K562 (cell line): ENCODE measurements at regions not wholly inside any gene's neighbourhood (a gene's known extent, or its start where the extent isn't known, plus 50 kb on each side); places are given as distances from the start of the nearest gene placed in this dataset.
"Not testable (repeated sequence)": the region's sequence is repeated elsewhere in the genome, so short reads cannot be mapped to it uniquely, and the experiment has no call there.

ENCODE experiments used
- ATAC-seq: fragments of 200-7000 bp; cut with Tn5 transposase; 3 replicates; pipeline ENCODE4 v1.9.1; 2020; ENCODE audit warnings: moderate library complexity
- BruUV-seq: library from RNA; stranded (reverse); fragments of 400-500 nt; replicated peaks from 2 replicates; lab custom pipeline; 2021; lab: Mats Ljungman, UMichigan
- CTCF ChIA-PET: fragments of 300-600 bp; formaldehyde crosslinking; extraction: SDS; loops from one replicate; lab custom pipeline; 2021; ENCODE audit warnings: low intra/inter-chr PET ratio; lab: Yijun Ruan, JAX
- POLR2A ChIA-PET: fragments of 300-600, 350-650 bp; sonication (Branson Sonifier 250); formaldehyde crosslinking; extraction: SDS; loops from one replicate; lab custom pipeline; 2021; ENCODE audit warnings: antibody characterized with exemption, inconsistent platforms; lab: Yijun Ruan, JAX
- DNase-seq, 4 experiments: peaks; one replicate each; pipeline versions ENCODE4 v3.0.0 to v3.0.0-alpha.2; 2011 to 2018; ENCODE audit warnings: low spot score in 3 of 4, mixed read lengths in 3 of 4; ENCODE audit errors: extremely low read depth in 1 of 4
- FAIRE-seq: peaks from 2 replicates; lab custom pipeline; 2011; peaks lifted over from hg19 to GRCh38; lab: Jason Lieb, UNC
- H2AFZ ChIP-seq: 2 replicates; pipeline ENCODE4 v1.6.0; 2011; ENCODE audit warnings: low read depth, low read length, control low read depth, inconsistent platforms
- H3K27ac ChIP-seq: fragments of 200-600 bp; 3 replicates; pipeline ENCODE4 v1.8.0; 2011; ENCODE audit warnings: low read depth, mild to moderate bottlenecking, control low read depth, inconsistent platforms, low read length, moderate library complexity, mixed read lengths; ENCODE audit errors: extremely low read depth
- H3K27me3 ChIP-seq, 2 experiments: fragments of 300-600 bp in 1 of 2; 2 replicates in 1 of 2; 3 replicates in 1 of 2; pipeline versions ENCODE4 v1.6.0 to v1.8.0; 2011; ENCODE audit warnings: inconsistent platforms in 2 of 2, low read length in 2 of 2, mild to moderate bottlenecking in 1 of 2, mixed read lengths in 1 of 2, moderate library complexity in 1 of 2; ENCODE audit not compliant: control insufficient read depth in 2 of 2, insufficient read depth in 2 of 2
- H3K36me3 ChIP-seq: fragments of 300-600 bp; 3 replicates; pipeline ENCODE4 v1.8.0; 2011; ENCODE audit warnings: mild to moderate bottlenecking, low read length, inconsistent platforms; ENCODE audit not compliant: control insufficient read depth, insufficient read depth
- H3K4me1 ChIP-seq, 2 experiments: fragments of 200-600 bp in 1 of 2; replicated peaks in 1 of 2; 2 replicates in 1 of 2; 3 replicates in 1 of 2; pipeline versions ENCODE4 v1.5.1 to v1.8.0; 2011; ENCODE audit warnings: inconsistent platforms in 2 of 2, low read length in 2 of 2, mild to moderate bottlenecking in 1 of 2, mixed read lengths in 1 of 2, moderate library complexity in 1 of 2; ENCODE audit not compliant: control insufficient read depth in 2 of 2, insufficient read depth in 2 of 2
- H3K4me2 ChIP-seq: 2 replicates; pipeline ENCODE4 v1.6.1; 2011; ENCODE audit warnings: low read length, control low read depth, inconsistent platforms, mixed read lengths; ENCODE audit not compliant: insufficient read depth
- H3K4me3 ChIP-seq: fragments of 200-600 bp; sonication (generic), shearing (Covaris generic); 2 replicates; pipeline ENCODE4 v1.5.1; 2016; ENCODE audit warnings: control low read depth, inconsistent platforms
- H3K79me2 ChIP-seq: fragments of 200-600 bp; 3 replicates; pipeline ENCODE4 v1.8.0; 2011; ENCODE audit warnings: low read length, inconsistent platforms; ENCODE audit not compliant: control insufficient read depth, insufficient read depth
- H3K9ac ChIP-seq, 2 experiments: 2 replicates each; pipeline versions ENCODE4 v1.6.0 to v1.6.1; 2011; ENCODE audit warnings: low read depth in 2 of 2, low read length in 2 of 2, control low read depth in 1 of 2, inconsistent platforms in 1 of 2, mild to moderate bottlenecking in 1 of 2, mixed read lengths in 1 of 2; ENCODE audit not compliant: insufficient read depth in 1 of 2
- H3K9me1 ChIP-seq: one replicate; pipeline ENCODE4 v1.6.0; 2011; ENCODE audit warnings: inconsistent platforms, mild to moderate bottlenecking, low read length, moderate library complexity; ENCODE audit not compliant: control insufficient read depth, insufficient read depth
- H3K9me3 ChIP-seq: replicated peaks from 2 replicates; pipeline ENCODE4 v1.5.1; 2011; ENCODE audit warnings: low read depth, low read length, inconsistent platforms; ENCODE audit not compliant: control insufficient read depth, insufficient read depth
- H4K20me1 ChIP-seq: replicated peaks from 2 replicates; pipeline ENCODE4 v1.6.1; 2011; ENCODE audit warnings: low read length, inconsistent platforms, mixed read lengths; ENCODE audit not compliant: control insufficient read depth, insufficient read depth
- ARNT ChIP-seq, 2 experiments: fragments of 450-650 bp; IDR thresholded peaks; 2 replicates each; pipeline ENCODE4 v1.6.1; 2016; ENCODE audit warnings: mild to moderate bottlenecking in 1 of 2
- DACH1 ChIP-seq: fragments of 450-650 bp; IDR thresholded peaks from 2 replicates; pipeline ENCODE4 v1.6.1; 2018; ENCODE audit not compliant: partially characterized antibody
- GATA2 ChIP-seq: sonication (generic); formaldehyde crosslinking; IDR thresholded peaks from 2 replicates; pipeline ENCODE4 v1.4.0; 2020; ENCODE audit warnings: mild to moderate bottlenecking, missing genetic modification reagents
- GATAD2B ChIP-seq: fragments of 450-650 bp; IDR thresholded peaks from 2 replicates; pipeline ENCODE4 v1.6.1; 2017; ENCODE audit warnings: mild to moderate bottlenecking, borderline replicate concordance
- LCOR ChIP-seq: sonication (generic); formaldehyde crosslinking; IDR thresholded peaks from 2 replicates; pipeline ENCODE4 v1.8.0; 2022; ENCODE audit warnings: mild to moderate bottlenecking, missing genetic modification reagents
- MYBL2 ChIP-seq, 2 experiments: fragments of 450-650 bp in 1 of 2; sonication (generic) in 1 of 2; formaldehyde crosslinking in 1 of 2; IDR thresholded peaks; 2 replicates each; pipeline versions ENCODE4 v1.6.1 to v1.8.1; 2017 to 2022; ENCODE audit warnings: borderline replicate concordance in 1 of 2, inconsistent platforms in 1 of 2, low read depth in 1 of 2, mild to moderate bottlenecking in 1 of 2, missing genetic modification reagents in 1 of 2, moderate library complexity in 1 of 2
- POLR2AphosphoS2 ChIP-seq: IDR thresholded peaks from 2 replicates; pipeline ENCODE4 v1.6.1; 2012; ENCODE audit warnings: low read length, improper control_type of control experiment
- SMARCA5 ChIP-seq: fragments of 450-650 bp; IDR thresholded peaks from 2 replicates; pipeline ENCODE4 v1.6.1; 2016
- ZNF507 ChIP-seq: conservative IDR thresholded peaks from 2 replicates; pipeline ENCODE4 v1.6.1; 2017; ENCODE audit warnings: missing genetic modification characterization, missing compliant biosample characterization
- ZNF57 ChIP-seq: fragments of 450-650 bp; formaldehyde crosslinking; IDR thresholded peaks from 2 replicates; pipeline ENCODE4 v1.4.0; 2020; ENCODE audit warnings: mild to moderate bottlenecking, moderate library complexity
- WGBS: fragments of 100-300 bp; shearing (Covaris generic); methylation state at CpG from one replicate; pipeline ENCODE4 v1.1.6; 2016; ENCODE audit warnings: low coverage, mixed read lengths; ENCODE audit not compliant: insufficient coverage; ENCODE audit errors: missing lambda C conversion rate; 5-methylcytosine and 5-hydroxymethylcytosine counted together
- in situ Hi-C: fragments of 300-500 bp; cut with MboI; formaldehyde crosslinking; loops from 4 replicates; pipeline ENCODE4 v1.15.0; 2018; ENCODE audit warnings: inconsistent platforms, mixed read lengths
- intact Hi-C: fragments of 100-400 bp; cut with micrococcal nuclease; formaldehyde crosslinking; loops from 2 replicates; pipeline ENCODE4 v1.14.2; 2022
- TF ChIP-seq, protein P1 (sequence below): fragments of 250-450 bp; sonication (Bioruptor Pico); IDR thresholded peaks from 2 replicates; pipeline ENCODE4 v1.5.0; 2021
- TF ChIP-seq, protein P2 (sequence below): fragments of 450-650 bp; IDR thresholded peaks from 2 replicates; pipeline ENCODE4 v1.6.1; 2016
- TF ChIP-seq, protein P3 (sequence below): fragments of 450-650 bp; IDR thresholded peaks from 2 replicates; pipeline ENCODE4 v1.6.1; 2016; ENCODE audit warnings: missing biosample characterization, missing genetic modification characterization
- TF ChIP-seq, protein P4 (sequence below): fragments of 450-650 bp; IDR thresholded peaks from 2 replicates; pipeline ENCODE4 v1.6.1; 2016; ENCODE audit warnings: low read depth, mild to moderate bottlenecking, moderate library complexity

DNA sequence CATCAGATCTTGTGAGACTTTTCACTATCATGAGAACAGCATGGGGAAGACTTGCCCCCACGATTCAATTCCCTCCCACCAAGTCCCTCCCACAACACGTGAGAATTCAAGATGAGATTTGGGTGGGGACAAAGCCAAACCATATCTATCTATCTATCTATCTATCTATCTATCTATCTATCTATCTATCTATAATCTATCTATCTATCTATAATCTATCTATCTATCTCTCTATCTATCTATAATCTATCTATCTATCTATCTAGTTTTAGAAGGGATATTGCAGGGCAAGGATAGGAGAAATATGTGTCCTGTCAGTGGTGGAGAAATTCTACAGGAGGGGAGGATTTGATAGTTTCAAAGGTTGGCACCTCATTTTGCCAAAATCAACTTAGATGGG, 279.8 kb upstream of the PROK2 start:
- H3K4me2 ChIP-seq, ATAC-seq, H4K20me1 ChIP-seq, H3K4me1 ChIP-seq, H3K9ac ChIP-seq, BruUV-seq, H3K79me2 ChIP-seq, H3K27ac ChIP-seq, H3K36me3 ChIP-seq, H3K9me1 ChIP-seq, intact Hi-C loops, CTCF ChIA-PET, H3K4me3 ChIP-seq, FAIRE-seq, in situ Hi-C loops, H3K9me3 ChIP-seq, DNase-seq, H3K27me3 ChIP-seq, H2AFZ ChIP-seq: not testable (repeated sequence)
- TF ChIP-seq GATAD2B (peak; percentile 43; the same call in 1 of the 2 replicates), GATA2 (CRISPR knock-in tag) (0 out of 2 replicates have a peak, but pooled peaks have one; percentile 20), DACH1 (peak; percentile 91)
- 13% methylated on average over 2 of the region's 2 CpGs for WGBS
- POLR2A ChIA-PET = interaction anchor here (0.7 kb wide), 1 partner anchor 15 kb away, joined by 3 read pairs; no protein-coding TSS in a partner anchor

DNA sequence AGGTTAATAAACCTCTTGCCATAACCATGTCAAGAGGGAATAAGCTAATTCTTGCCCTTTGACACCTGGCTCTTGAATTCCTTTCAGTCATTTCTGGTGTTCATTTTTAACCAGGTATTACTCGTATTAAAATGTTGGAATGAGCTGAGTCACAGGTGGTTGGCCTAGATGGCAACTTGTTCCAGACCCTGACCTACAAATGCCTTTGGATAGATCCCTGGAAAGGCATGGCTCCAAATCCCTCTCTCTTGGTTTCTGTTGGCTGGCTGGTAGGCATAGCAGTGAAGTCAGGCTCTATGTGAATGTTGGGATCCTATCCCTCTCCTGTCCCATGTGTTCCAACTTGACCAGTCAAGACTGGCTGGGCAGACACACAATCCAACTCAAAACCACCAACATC, 277.1 kb upstream of the PROK2 start:
- H2AFZ ChIP-seq = no peak overlapping the region
- no peak overlapping the region for H3K27ac ChIP-seq
- peaks cover 4 to 7% of the 10 kb centered on the region in 2 experiments; a peak in 4 of 5 replicates for H3K4me1 ChIP-seq
- 27% methylated on average over 1 of the region's 1 CpG for WGBS
- no peak for FAIRE-seq
- H3K4me2 ChIP-seq = no peak overlapping the region
- no peaks in the 10 kb centered on the region for H3K9me3 ChIP-seq
- H4K20me1 ChIP-seq = no peaks in the 10 kb centered on the region
- no peak overlapping the region for H3K9ac ChIP-seq
- in situ Hi-C loops (no loop called here), intact Hi-C loops (no loop called here)
- ChIA-PET CTCF (no interaction called here), POLR2A (interaction anchor here (0.6 to 1.8 kb wide), 2 partner anchors 10 to 325 kb away, joined by 3 to 8 read pairs; no protein-coding TSS in a partner anchor)
- no peak overlapping the region for H3K4me3 ChIP-seq
- H3K27me3 ChIP-seq = no peaks in the 10 kb centered on the region; a peak in 1 of 5 replicates
- no peak for DNase-seq
- no peaks in the 10 kb centered on the region for H3K9me1 ChIP-seq
- BruUV-seq = no TSS peak
- ATAC-seq = no peak
- no peaks in the 10 kb centered on the region for H3K36me3 ChIP-seq
- no peaks in the 10 kb centered on the region for H3K79me2 ChIP-seq
- TF ChIP-seq ARNT (IDR thresholded peaks at IDR 0.05) = no peak
- TF ChIP-seq, protein P1, sequence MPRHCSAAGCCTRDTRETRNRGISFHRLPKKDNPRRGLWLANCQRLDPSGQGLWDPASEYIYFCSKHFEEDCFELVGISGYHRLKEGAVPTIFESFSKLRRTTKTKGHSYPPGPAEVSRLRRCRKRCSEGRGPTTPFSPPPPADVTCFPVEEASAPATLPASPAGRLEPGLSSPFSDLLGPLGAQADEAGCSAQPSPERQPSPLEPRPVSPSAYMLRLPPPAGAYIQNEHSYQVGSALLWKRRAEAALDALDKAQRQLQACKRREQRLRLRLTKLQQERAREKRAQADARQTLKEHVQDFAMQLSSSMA (CRISPR knock-in tag) = no peak
- TF ChIP-seq, protein P2, sequence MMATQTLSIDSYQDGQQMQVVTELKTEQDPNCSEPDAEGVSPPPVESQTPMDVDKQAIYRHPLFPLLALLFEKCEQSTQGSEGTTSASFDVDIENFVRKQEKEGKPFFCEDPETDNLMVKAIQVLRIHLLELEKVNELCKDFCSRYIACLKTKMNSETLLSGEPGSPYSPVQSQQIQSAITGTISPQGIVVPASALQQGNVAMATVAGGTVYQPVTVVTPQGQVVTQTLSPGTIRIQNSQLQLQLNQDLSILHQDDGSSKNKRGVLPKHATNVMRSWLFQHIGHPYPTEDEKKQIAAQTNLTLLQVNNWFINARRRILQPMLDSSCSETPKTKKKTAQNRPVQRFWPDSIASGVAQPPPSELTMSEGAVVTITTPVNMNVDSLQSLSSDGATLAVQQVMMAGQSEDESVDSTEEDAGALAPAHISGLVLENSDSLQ = no peak
- no peak for TF ChIP-seq SMARCA5
- TF ChIP-seq ZNF57 (CRISPR knock-in tag) = no peak
- TF ChIP-seq, protein P3, sequence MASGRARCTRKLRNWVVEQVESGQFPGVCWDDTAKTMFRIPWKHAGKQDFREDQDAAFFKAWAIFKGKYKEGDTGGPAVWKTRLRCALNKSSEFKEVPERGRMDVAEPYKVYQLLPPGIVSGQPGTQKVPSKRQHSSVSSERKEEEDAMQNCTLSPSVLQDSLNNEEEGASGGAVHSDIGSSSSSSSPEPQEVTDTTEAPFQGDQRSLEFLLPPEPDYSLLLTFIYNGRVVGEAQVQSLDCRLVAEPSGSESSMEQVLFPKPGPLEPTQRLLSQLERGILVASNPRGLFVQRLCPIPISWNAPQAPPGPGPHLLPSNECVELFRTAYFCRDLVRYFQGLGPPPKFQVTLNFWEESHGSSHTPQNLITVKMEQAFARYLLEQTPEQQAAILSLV (tag) = no peak
- no peak for TF ChIP-seq ZNF507
- TF ChIP-seq, protein P4, sequence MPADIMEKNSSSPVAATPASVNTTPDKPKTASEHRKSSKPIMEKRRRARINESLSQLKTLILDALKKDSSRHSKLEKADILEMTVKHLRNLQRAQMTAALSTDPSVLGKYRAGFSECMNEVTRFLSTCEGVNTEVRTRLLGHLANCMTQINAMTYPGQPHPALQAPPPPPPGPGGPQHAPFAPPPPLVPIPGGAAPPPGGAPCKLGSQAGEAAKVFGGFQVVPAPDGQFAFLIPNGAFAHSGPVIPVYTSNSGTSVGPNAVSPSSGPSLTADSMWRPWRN = no peak
- TF ChIP-seq MYBL2 (IDR thresholded peaks at IDR 0.05; ENCODE audit: low read depth) = no peak
- no peak for TF ChIP-seq MYBL2 (CRISPR knock-in tag; IDR thresholded peaks at IDR 0.05; ENCODE audit: borderline replicate concordance)
- no peak for TF ChIP-seq POLR2AphosphoS2
- TF ChIP-seq LCOR (CRISPR knock-in tag) = no peak
